Astrocyte of the cerebellum (primary cell): ENCODE measurements at regions not wholly inside any gene's neighbourhood (a gene's known extent, or its start where the extent isn't known, plus 50 kb on each side); places are given as distances from the start of the nearest gene placed in this dataset.
"Not testable (repeated sequence)": the region's sequence is repeated elsewhere in the genome, so short reads cannot be mapped to it uniquely, and the experiment has no call there.

ENCODE experiments used
- DNase-seq: peaks from one replicate; pipeline ENCODE4 v3.0.0-alpha.2; 2011; ENCODE audit warnings: low read depth
- H3K4me3 ChIP-seq: 2 replicates; pipeline ENCODE4 v1.5.1; 2011; ENCODE audit warnings: mild to moderate bottlenecking, low read depth, low read length, moderate library complexity
- CTCF ChIP-seq: IDR thresholded peaks from 2 replicates; pipeline ENCODE4 v1.5.1; 2012; ENCODE audit warnings: low read length, low read depth, moderate library complexity, mild to moderate bottlenecking; ENCODE audit errors: missing control alignments
- in situ Hi-C: cut with HindIII; loops from 2 replicates; pipeline ENCODE4 v1.10.0; 2017; ENCODE audit warnings: low sequenced_read_pairs

DNA sequence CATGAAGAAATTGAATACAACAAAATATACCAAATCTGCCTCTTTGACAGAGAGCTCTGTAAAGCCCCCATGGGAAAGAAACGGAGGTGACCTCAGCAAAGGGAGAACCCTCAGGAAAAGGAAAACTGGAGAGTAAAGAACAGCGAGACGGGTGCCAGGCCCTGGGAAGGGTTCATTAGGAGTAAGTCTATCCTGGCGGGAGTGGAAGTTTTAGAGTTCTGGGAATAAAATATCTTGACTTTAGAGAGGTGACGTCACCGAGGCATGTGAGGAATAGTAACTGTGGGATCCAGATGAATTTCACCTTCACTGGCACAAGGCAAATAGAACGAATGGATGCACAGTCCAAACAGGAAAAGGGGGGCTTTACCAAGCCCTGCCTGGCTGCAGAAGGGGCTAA, 362.8 kb upstream of the IGFBP3 start:
- in situ Hi-C loops = no loop called here
- TF ChIP-seq CTCF = no peak
- DNase-seq = no peak
- H3K4me3 ChIP-seq = no peak overlapping the region

- in situ Hi-C loops = no loop called here
These were observed 361.1 kb upstream of the IGFBP3 start for GRCh38 chr7:46282155-46282554.

DNA sequence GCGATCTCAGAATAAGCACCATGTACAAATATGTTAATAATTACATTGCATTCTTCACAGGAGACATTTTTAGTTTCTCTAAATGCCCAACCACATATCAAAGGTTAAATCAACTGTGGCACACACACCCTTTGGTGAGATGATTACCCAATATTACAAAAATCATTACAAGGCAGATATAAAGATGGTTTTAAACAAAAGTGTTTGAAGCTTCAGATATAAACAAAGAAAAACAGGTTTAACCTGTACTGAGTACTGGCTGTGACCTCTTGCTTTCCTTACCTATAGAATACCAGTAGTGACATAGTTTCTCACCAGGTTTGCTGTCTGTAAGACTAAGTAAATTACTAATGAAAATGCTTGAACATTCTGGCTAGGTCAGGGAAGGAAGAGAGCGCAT, 360.0 kb upstream of the IGFBP3 start:
- no peak for TF ChIP-seq CTCF
- DNase-seq = no peak
- no peak overlapping the region for H3K4me3 ChIP-seq
- in situ Hi-C loops = no loop called here

More at GRCh38 chr7:46282155-46282554, 361.1 kb upstream of the IGFBP3 start:
- no peak for DNase-seq
- H3K4me3 ChIP-seq = no peak overlapping the region
- TF ChIP-seq CTCF = no peak

- DNase-seq = no peak
- TF ChIP-seq CTCF = no peak
- in situ Hi-C loops = no loop called here
- H3K4me3 ChIP-seq = no peak overlapping the region
These were observed 358.2 kb upstream of the IGFBP3 start for GRCh38 chr7:46279290-46279689.

- TF ChIP-seq CTCF = no peak
- H3K4me3 ChIP-seq = no peak overlapping the region
- in situ Hi-C loops = no loop called here
- DNase-seq = no peak
These were observed 343.6 kb upstream of the IGFBP3 start for GRCh38 chr7:46264646-46265045.

GRCh38 chr7:46261638-46262037, 340.6 kb upstream of the IGFBP3 start:
- in situ Hi-C loops, H3K4me3 ChIP-seq, DNase-seq: not testable (repeated sequence)

GRCh38 chr7:46259947-46260346, 338.9 kb upstream of the IGFBP3 start:
- in situ Hi-C loops = no loop called here
- TF ChIP-seq CTCF = no peak
- no peak overlapping the region for H3K4me3 ChIP-seq
- DNase-seq = no peak
